Caco-2 (cell line): ENCODE measurements at regions not wholly inside any gene's neighbourhood (a gene's known extent, or its start where the extent isn't known, plus 50 kb on each side); places are given as distances from the start of the nearest gene placed in this dataset.

Source experiments
- BruUV-seq: library from RNA; stranded (reverse); fragments of 400-500 nt; replicated peaks from 2 replicates; lab custom pipeline; 2021; lab: Mats Ljungman, UMichigan
- CTCF ChIA-PET: fragments of 300-600 bp; sonication (Branson Sonifier 250); formaldehyde crosslinking; loops from one replicate; lab custom pipeline; 2022; ENCODE audit warnings: antibody characterized with exemption; lab: Charles Lee
- POLR2A ChIA-PET: fragments of 300-600 bp; sonication (Branson Sonifier 250); formaldehyde crosslinking; loops from one replicate; lab custom pipeline; 2022; ENCODE audit warnings: antibody characterized with exemption; lab: Charles Lee
- DNase-seq, 2 experiments: peaks; one replicate each; pipeline versions ENCODE4 v3.0.0 to v3.0.0-alpha.2; 2020 to 2022
- H3K27me3 ChIP-seq: replicated peaks from 2 replicates; pipeline ENCODE4 v1.6.0; 2011; ENCODE audit warnings: low read length; ENCODE audit not compliant: control insufficient read depth, insufficient read depth
- H3K36me3 ChIP-seq: 2 replicates; pipeline ENCODE4 v1.5.1; 2011; ENCODE audit warnings: low read length; ENCODE audit not compliant: control insufficient read depth, insufficient read depth
- H3K4me1 ChIP-seq: fragments of 250-450 bp; sonication (Bioruptor Pico); 2 replicates; pipeline ENCODE4 v1.5.1; 2020; ENCODE audit warnings: mild to moderate bottlenecking
- H3K4me3 ChIP-seq: 2 replicates; pipeline ENCODE4 v1.5.1; 2011; ENCODE audit warnings: low read depth, mild to moderate bottlenecking, control low read depth, low read length
- H3K9me3 ChIP-seq: fragments of 250-450 bp; sonication (Bioruptor Pico); 2 replicates; pipeline ENCODE4 v1.5.1; 2020; ENCODE audit warnings: mild to moderate bottlenecking, moderate library complexity
- H3K27ac Mint-ChIP-seq: one replicate; pipeline ENCODE4 v1.8.0; 2022; ENCODE audit warnings: mixed read lengths; ENCODE audit not compliant: unreplicated experiment
- H3K27me3 Mint-ChIP-seq: one replicate; pipeline ENCODE4 v1.8.0; 2022; ENCODE audit warnings: mixed read lengths; ENCODE audit not compliant: insufficient read depth, unreplicated experiment
- H3K36me3 Mint-ChIP-seq: one replicate; pipeline ENCODE4 v1.8.0; 2022; ENCODE audit warnings: mild to moderate bottlenecking, mixed read lengths; ENCODE audit not compliant: insufficient read depth, unreplicated experiment
- H3K4me1 Mint-ChIP-seq: one replicate; pipeline ENCODE4 v1.8.0; 2022; ENCODE audit warnings: low read depth, mixed read lengths; ENCODE audit not compliant: unreplicated experiment
- H3K4me3 Mint-ChIP-seq: one replicate; pipeline ENCODE4 v1.8.0; 2022; ENCODE audit warnings: mild to moderate bottlenecking, moderate library complexity, mixed read lengths; ENCODE audit not compliant: unreplicated experiment
- H3K9me3 Mint-ChIP-seq: one replicate; pipeline ENCODE4 v1.8.0; 2022; ENCODE audit warnings: mixed read lengths; ENCODE audit not compliant: unreplicated experiment
- intact Hi-C: fragments of 100-400 bp; cut with micrococcal nuclease; formaldehyde crosslinking; loops from one replicate; pipeline ENCODE4 v1.10.0; 2022; ENCODE audit not compliant: unreplicated experiment
- TF ChIP-seq, protein P1 (sequence below), 2 experiments: fragments of 200-600 bp in 1 of 2; IDR thresholded peaks; 1 replicate in 1 of 2; 2 replicates in 1 of 2; pipeline versions ENCODE4 v1.5.1 to v1.8.0; 2011 to 2022; ENCODE audit warnings: antibody characterized with exemption in 1 of 2, control low read depth in 1 of 2, inconsistent platforms in 1 of 2, low read depth in 1 of 2, low read length in 1 of 2, mild to moderate bottlenecking in 1 of 2, moderate library complexity in 1 of 2; ENCODE audit not compliant: insufficient read depth in 1 of 2, severe bottlenecking in 1 of 2, unreplicated experiment in 1 of 2

- H3K4me3 Mint-ChIP-seq = no peak overlapping the region
- no peak overlapping the region for H3K27ac Mint-ChIP-seq
- H3K36me3 ChIP-seq = no peaks in the 10 kb centered on the region
- CTCF ChIA-PET = interaction anchor here (0.9 kb wide), 1 partner anchor 24 kb away, joined by 4 read pairs; no protein-coding TSS in a partner anchor
- H3K27me3 ChIP-seq = no peaks in the 10 kb centered on the region
- DNase-seq = no peak
- H3K4me3 ChIP-seq = no peak overlapping the region
- no peaks in the 10 kb centered on the region for H3K36me3 Mint-ChIP-seq
- H3K4me1 ChIP-seq = no peaks in the 10 kb centered on the region
- intact Hi-C loops = loop anchor here (10.0 kb wide), 1 partner anchor 63 kb away; no protein-coding TSS in a partner anchor
- TF ChIP-seq, protein P1, sequence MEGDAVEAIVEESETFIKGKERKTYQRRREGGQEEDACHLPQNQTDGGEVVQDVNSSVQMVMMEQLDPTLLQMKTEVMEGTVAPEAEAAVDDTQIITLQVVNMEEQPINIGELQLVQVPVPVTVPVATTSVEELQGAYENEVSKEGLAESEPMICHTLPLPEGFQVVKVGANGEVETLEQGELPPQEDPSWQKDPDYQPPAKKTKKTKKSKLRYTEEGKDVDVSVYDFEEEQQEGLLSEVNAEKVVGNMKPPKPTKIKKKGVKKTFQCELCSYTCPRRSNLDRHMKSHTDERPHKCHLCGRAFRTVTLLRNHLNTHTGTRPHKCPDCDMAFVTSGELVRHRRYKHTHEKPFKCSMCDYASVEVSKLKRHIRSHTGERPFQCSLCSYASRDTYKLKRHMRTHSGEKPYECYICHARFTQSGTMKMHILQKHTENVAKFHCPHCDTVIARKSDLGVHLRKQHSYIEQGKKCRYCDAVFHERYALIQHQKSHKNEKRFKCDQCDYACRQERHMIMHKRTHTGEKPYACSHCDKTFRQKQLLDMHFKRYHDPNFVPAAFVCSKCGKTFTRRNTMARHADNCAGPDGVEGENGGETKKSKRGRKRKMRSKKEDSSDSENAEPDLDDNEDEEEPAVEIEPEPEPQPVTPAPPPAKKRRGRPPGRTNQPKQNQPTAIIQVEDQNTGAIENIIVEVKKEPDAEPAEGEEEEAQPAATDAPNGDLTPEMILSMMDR (IDR thresholded peaks at IDR 0.05; ENCODE audit: insufficient read depth in 1 of 2, low read depth in 1 of 2, low read length in 1 of 2, severe bottlenecking in 1 of 2, unreplicated experiment in 1 of 2) = no peak
- H3K27me3 Mint-ChIP-seq = peaks cover 11% of the 10 kb centered on the region
- no peaks in the 10 kb centered on the region for H3K9me3 ChIP-seq
- POLR2A ChIA-PET = no interaction called here
- no peaks in the 10 kb centered on the region for H3K9me3 Mint-ChIP-seq
- BruUV-seq = no TSS peak
- no peaks in the 10 kb centered on the region for H3K4me1 Mint-ChIP-seq
Measured at GRCh38 chr20:39897781-39898466, 791.1 kb downstream of the MAFB start.

DNA sequence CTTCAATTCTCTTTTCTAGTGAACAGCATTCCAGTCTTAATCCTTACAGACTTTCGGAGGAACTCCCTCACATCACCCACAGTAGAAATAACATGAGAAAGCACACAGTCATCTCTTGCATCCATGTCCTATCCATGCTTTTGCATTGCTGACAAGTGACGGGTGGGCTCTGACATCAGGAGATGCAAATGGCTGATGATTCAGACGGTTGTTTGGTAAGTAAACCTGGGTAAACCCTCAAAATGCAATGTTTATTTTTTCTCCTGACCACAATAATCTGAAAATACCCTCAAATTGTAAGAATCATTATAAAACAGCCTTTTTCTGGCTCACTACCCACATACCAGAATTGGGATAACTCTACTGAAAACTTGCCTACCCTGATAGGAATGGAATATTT, 792.0 kb downstream of the MAFB start:
- intact Hi-C loops = loop anchor here (10.0 kb wide), 1 partner anchor 62 kb away; no protein-coding TSS in a partner anchor
- Mint-ChIP-seq H3K36me3 (no peaks in the 10 kb centered on the region), H3K4me1 (no peaks in the 10 kb centered on the region), H3K27ac (no peak overlapping the region), H3K27me3 (peaks cover 11% of the 10 kb centered on the region), H3K4me3 (no peak overlapping the region), H3K9me3 (no peaks in the 10 kb centered on the region)
- H3K9me3 ChIP-seq = no peaks in the 10 kb centered on the region
- ChIA-PET CTCF (no interaction called here), POLR2A (no interaction called here)
- H3K36me3 ChIP-seq = no peaks in the 10 kb centered on the region
- no TSS peak for BruUV-seq
- no peak for DNase-seq
- TF ChIP-seq, protein P1 (IDR thresholded peaks at IDR 0.05; ENCODE audit: insufficient read depth in 1 of 2, low read depth in 1 of 2, low read length in 1 of 2, severe bottlenecking in 1 of 2, unreplicated experiment in 1 of 2) = no peak
- no peaks in the 10 kb centered on the region for H3K27me3 ChIP-seq
- H3K4me3 ChIP-seq = no peak overlapping the region
- no peaks in the 10 kb centered on the region for H3K4me1 ChIP-seq

GRCh38 chr20:39894067-39894466, 795.0 kb downstream of the MAFB start:
- CTCF ChIA-PET = no interaction called here
- POLR2A ChIA-PET = no interaction called here
- intact Hi-C loops = loop anchor here (10.0 kb wide), 1 partner anchor 59 kb away; no protein-coding TSS in a partner anchor

More at GRCh38 chr20:39894067-39894466, 795.0 kb downstream of the MAFB start:
- Histone ChIP-seq H3K4me3 (no peak overlapping the region), H3K36me3 (no peaks in the 10 kb centered on the region), H3K27me3 (no peaks in the 10 kb centered on the region), H3K9me3 (no peaks in the 10 kb centered on the region), H3K4me1 (no peaks in the 10 kb centered on the region)
- Mint-ChIP-seq H3K36me3 (no peaks in the 10 kb centered on the region), H3K9me3 (no peaks in the 10 kb centered on the region), H3K27ac (no peak overlapping the region), H3K27me3 (peaks cover 11% of the 10 kb centered on the region), H3K4me1 (no peaks in the 10 kb centered on the region), H3K4me3 (no peak overlapping the region)
- no peak for DNase-seq
- TF ChIP-seq, protein P1 (IDR thresholded peaks at IDR 0.05; ENCODE audit: insufficient read depth in 1 of 2, low read depth in 1 of 2, low read length in 1 of 2, severe bottlenecking in 1 of 2, unreplicated experiment in 1 of 2) = no peak
- BruUV-seq = no TSS peak
